Nephron (organoid): ENCODE measurements at regions not wholly inside any gene's neighbourhood (a gene's known extent, or its start where the extent isn't known, plus 50 kb on each side); places are given as distances from the start of the nearest gene placed in this dataset.
A peak's percentile ranks its signal among the peaks of the same experiment; 100 is the strongest.

Experiments
- H3K27ac Mint-ChIP-seq, 3 experiments: 2 replicates each; pipeline ENCODE4 v1.8.0; 2020; ENCODE audit warnings: mixed read lengths in 3 of 3, mild to moderate bottlenecking in 2 of 3, moderate library complexity in 1 of 3
- H3K27me3 Mint-ChIP-seq: 2 replicates; pipeline ENCODE4 v1.8.0; 2021; ENCODE audit warnings: low read depth, mild to moderate bottlenecking, moderate library complexity, mixed read lengths
- H3K36me3 Mint-ChIP-seq: 2 replicates; pipeline ENCODE4 v1.8.0; 2020; ENCODE audit warnings: low read depth, mixed read lengths
- H3K4me1 Mint-ChIP-seq: 2 replicates; pipeline ENCODE4 v1.8.0; 2020; ENCODE audit warnings: mixed read lengths
- H3K4me3 Mint-ChIP-seq, 3 experiments: 2 replicates each; pipeline ENCODE4 v1.8.0; 2020; ENCODE audit warnings: mild to moderate bottlenecking in 3 of 3, mixed read lengths in 3 of 3, moderate library complexity in 2 of 3
- H3K9me3 Mint-ChIP-seq: 2 replicates; pipeline ENCODE4 v1.8.0; 2020; ENCODE audit warnings: mixed read lengths
- TF ChIP-seq, protein P1 (sequence below), 3 experiments: fragments of 200-600 bp; sonication (generic); IDR thresholded peaks; one replicate each; pipeline ENCODE4 v1.5.0; 2021; ENCODE audit warnings: antibody characterized with exemption in 3 of 3; ENCODE audit not compliant: unreplicated experiment in 3 of 3

GRCh38 chrX:139194571-139195280 is 335.8 kb upstream of the F9 start:
- TF ChIP-seq, protein P1, sequence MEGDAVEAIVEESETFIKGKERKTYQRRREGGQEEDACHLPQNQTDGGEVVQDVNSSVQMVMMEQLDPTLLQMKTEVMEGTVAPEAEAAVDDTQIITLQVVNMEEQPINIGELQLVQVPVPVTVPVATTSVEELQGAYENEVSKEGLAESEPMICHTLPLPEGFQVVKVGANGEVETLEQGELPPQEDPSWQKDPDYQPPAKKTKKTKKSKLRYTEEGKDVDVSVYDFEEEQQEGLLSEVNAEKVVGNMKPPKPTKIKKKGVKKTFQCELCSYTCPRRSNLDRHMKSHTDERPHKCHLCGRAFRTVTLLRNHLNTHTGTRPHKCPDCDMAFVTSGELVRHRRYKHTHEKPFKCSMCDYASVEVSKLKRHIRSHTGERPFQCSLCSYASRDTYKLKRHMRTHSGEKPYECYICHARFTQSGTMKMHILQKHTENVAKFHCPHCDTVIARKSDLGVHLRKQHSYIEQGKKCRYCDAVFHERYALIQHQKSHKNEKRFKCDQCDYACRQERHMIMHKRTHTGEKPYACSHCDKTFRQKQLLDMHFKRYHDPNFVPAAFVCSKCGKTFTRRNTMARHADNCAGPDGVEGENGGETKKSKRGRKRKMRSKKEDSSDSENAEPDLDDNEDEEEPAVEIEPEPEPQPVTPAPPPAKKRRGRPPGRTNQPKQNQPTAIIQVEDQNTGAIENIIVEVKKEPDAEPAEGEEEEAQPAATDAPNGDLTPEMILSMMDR (IDR thresholded peaks at IDR 0.05; ENCODE audit: unreplicated experiment in 3 of 3) = no peak
- Mint-ChIP-seq H3K4me1 (peaks cover 3% of the 10 kb centered on the region), H3K27me3 (peaks cover 62% of the 10 kb centered on the region), H3K27ac (peak overlapping the region in 2 of 3 experiments; percentile 30 to 36), H3K36me3 (no peaks in the 10 kb centered on the region), H3K4me3 (peak overlapping the region; percentile 65 to 72 (median 70)), H3K9me3 (no peaks in the 10 kb centered on the region)

GRCh38 chrX:139192386-139192961 is 338.1 kb upstream of the F9 start:
- Mint-ChIP-seq H3K9me3 (no peaks in the 10 kb centered on the region), H3K4me1 (peaks cover 3% of the 10 kb centered on the region), H3K4me3 (no peak overlapping the region), H3K27ac (no peak overlapping the region), H3K36me3 (no peaks in the 10 kb centered on the region), H3K27me3 (peaks cover 47% of the 10 kb centered on the region)
- TF ChIP-seq, protein P1 (IDR thresholded peaks at IDR 0.05; ENCODE audit: unreplicated experiment in 3 of 3) = no peak

- Mint-ChIP-seq H3K27ac (no peak overlapping the region), H3K9me3 (no peaks in the 10 kb centered on the region), H3K4me3 (no peak overlapping the region), H3K36me3 (no peaks in the 10 kb centered on the region), H3K27me3 (peaks cover 41% of the 10 kb centered on the region), H3K4me1 (peaks cover 3% of the 10 kb centered on the region)
- TF ChIP-seq, protein P1 (IDR thresholded peaks at IDR 0.05; ENCODE audit: unreplicated experiment in 3 of 3) = no peak
These were observed 338.7 kb upstream of the F9 start for GRCh38 chrX:139191746-139192385.

DNA sequence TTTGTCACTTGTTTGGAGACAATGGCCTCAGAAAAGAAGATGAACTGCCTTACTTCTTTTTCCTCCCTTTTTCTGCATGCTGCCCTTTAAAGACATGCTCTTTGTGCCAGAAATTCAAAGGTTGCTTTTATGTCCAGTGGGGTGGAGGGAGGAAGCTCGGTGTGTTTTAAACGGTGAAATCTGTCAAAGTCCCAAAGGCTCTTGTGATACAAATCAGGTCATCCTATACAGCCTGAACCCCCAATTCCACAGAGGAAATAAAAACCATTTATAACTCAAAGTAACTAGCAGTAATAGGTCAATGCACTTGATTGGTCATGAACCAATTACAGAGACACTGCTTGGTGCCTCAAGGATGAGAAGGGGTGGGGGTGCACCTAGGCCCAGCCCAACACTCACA is 339.3 kb upstream of the F9 start:
- no peaks in the 10 kb centered on the region for H3K36me3 Mint-ChIP-seq
- peaks cover 35% of the 10 kb centered on the region for H3K27me3 Mint-ChIP-seq
- no peaks in the 10 kb centered on the region for H3K9me3 Mint-ChIP-seq
- no peak overlapping the region for H3K27ac Mint-ChIP-seq
- TF ChIP-seq, protein P1 (IDR thresholded peaks at IDR 0.05; ENCODE audit: unreplicated experiment in 3 of 3) = no peak
- H3K4me3 Mint-ChIP-seq = no peak overlapping the region
- peaks cover 3% of the 10 kb centered on the region for H3K4me1 Mint-ChIP-seq

DNA sequence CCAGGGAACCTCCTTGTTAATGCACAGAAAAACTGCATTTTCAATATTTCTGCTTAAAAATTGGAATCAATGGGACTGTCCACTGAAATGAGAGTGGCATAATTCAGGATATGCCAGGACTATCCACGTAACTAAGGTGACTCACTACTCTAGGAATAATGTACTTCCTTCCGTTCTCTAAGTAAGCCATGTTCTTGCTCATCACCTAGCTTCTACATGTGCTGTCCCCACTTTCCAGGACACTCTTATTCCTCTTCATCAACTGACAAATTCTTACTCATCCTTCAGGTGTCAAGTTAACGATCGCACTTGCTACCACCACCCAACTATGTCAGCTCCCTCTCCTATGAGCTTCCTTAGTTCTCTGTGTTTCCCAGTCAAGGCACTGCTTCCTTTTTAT is 342.8 kb upstream of the F9 start:
- no peak overlapping the region for H3K4me3 Mint-ChIP-seq

More for the DNA sequence above, 342.8 kb upstream of the F9 start:
- H3K4me1 Mint-ChIP-seq = peaks cover 3% of the 10 kb centered on the region
- H3K9me3 Mint-ChIP-seq = no peaks in the 10 kb centered on the region
- H3K27ac Mint-ChIP-seq = no peak overlapping the region
- H3K27me3 Mint-ChIP-seq = peaks cover 4% of the 10 kb centered on the region
- H3K36me3 Mint-ChIP-seq = no peaks in the 10 kb centered on the region
- TF ChIP-seq, protein P1 (IDR thresholded peaks at IDR 0.05; ENCODE audit: unreplicated experiment in 3 of 3) = no peak
